Vagina (tissue), 2 donors: ENCODE measurements at regions not wholly inside any gene's neighbourhood (a gene's known extent, or its start where the extent isn't known, plus 50 kb on each side); places are given as distances from the start of the nearest gene placed in this dataset.
"Not testable (repeated sequence)": the region's sequence is repeated elsewhere in the genome, so short reads cannot be mapped to it uniquely, and the experiment has no call there.

Experiments used
- CTCF ChIP-seq, 3 experiments: fragments of 450-650 bp in 2 of 3; fragments of 200-600 bp in 1 of 3; sonication (generic) in 1 of 3; IDR thresholded peaks; one replicate each; pipeline ENCODE4 v1.5.1; 2017 to 2019; ENCODE audit warnings: antibody characterized with exemption in 3 of 3, mild to moderate bottlenecking in 2 of 3, moderate library complexity in 2 of 3
- POLR2AphosphoS5 ChIP-seq, 2 donors: sonication (generic); formaldehyde crosslinking; IDR thresholded peaks; one replicate each; pipeline ENCODE4 v1.9.0; 2017; ENCODE audit warnings: antibody characterized with exemption in 2 of 2, mild to moderate bottlenecking in 2 of 2, low read depth in 1 of 2; ENCODE audit not compliant: insufficient read depth in 1 of 2

- TF ChIP-seq POLR2AphosphoS5 (IDR thresholded peaks at IDR 0.05; ENCODE audit: insufficient read depth in 1 of 2, low read depth in 1 of 2); CTCF (IDR thresholded peaks at IDR 0.05): not testable (repeated sequence)
Measured at GRCh38 chr7:150110375-150110820, 212.8 kb upstream of the LRRC61 start.
